CD4-positive, alpha-beta T cell treated with Interleukin-17A for 4 hours (primary cell): ENCODE measurements at regions not wholly inside any gene's neighbourhood (a gene's known extent, or its start where the extent isn't known, plus 50 kb on each side); places are given as distances from the start of the nearest gene placed in this dataset.

Experiments used
- DNase-seq: peaks from one replicate; pipeline ENCODE4 v3.0.0-alpha.2; 2020; ENCODE audit warnings: mixed read lengths

GRCh38 chr5:152269533-152269932 is 135.5 kb downstream of the NMUR2 start:
- DNase-seq: no peak

- DNase-seq: no peak
Measured at GRCh38 chr5:152264645-152265254, 140.3 kb downstream of the NMUR2 start.

GRCh38 chr5:152262667-152263066 is 142.4 kb downstream of the NMUR2 start:
- DNase-seq: no peak

GRCh38 chr5:152260940-152261339 is 144.1 kb downstream of the NMUR2 start:
- no peak for DNase-seq

- DNase-seq: no peak
Measured at GRCh38 chr5:152259702-152260101, 145.4 kb downstream of the NMUR2 start.

- no peak for DNase-seq
Measured at GRCh38 chr5:152256580-152256979, 148.5 kb downstream of the NMUR2 start.

GRCh38 chr5:152255411-152255810 is 149.7 kb downstream of the NMUR2 start:
- no peak for DNase-seq

- no peak for DNase-seq
Measured at GRCh38 chr5:152247850-152248385, 157.2 kb downstream of the NMUR2 start.

- DNase-seq: no peak
Measured at GRCh38 chr5:152246401-152246800, 158.7 kb downstream of the NMUR2 start.

GRCh38 chr5:152237531-152237930 is 167.5 kb downstream of the NMUR2 start:
- DNase-seq: no peak

GRCh38 chr5:152226191-152226590 is 178.9 kb downstream of the NMUR2 start:
- no peak for DNase-seq

GRCh38 chr5:152221721-152222629 is 183.1 kb downstream of the NMUR2 start:
- DNase-seq: no peak

- DNase-seq: no peak
Measured at GRCh38 chr5:152218694-152219093, 186.4 kb downstream of the NMUR2 start.

- no peak for DNase-seq
Measured at GRCh38 chr5:152205804-152206203, 199.3 kb downstream of the NMUR2 start.

- DNase-seq: no peak
Measured at GRCh38 chr5:152202321-152202720, 202.8 kb downstream of the NMUR2 start.

GRCh38 chr5:152193391-152194107 is 211.5 kb downstream of the NMUR2 start:
- no peak for DNase-seq

GRCh38 chr5:152188251-152188650 is 216.8 kb downstream of the NMUR2 start:
- DNase-seq: no peak

- no peak for DNase-seq
Measured at GRCh38 chr5:152187668-152188067, 217.4 kb downstream of the NMUR2 start.

GRCh38 chr5:152185547-152186245 is 219.4 kb downstream of the NMUR2 start:
- no peak for DNase-seq

- no peak for DNase-seq
Measured at GRCh38 chr5:152184266-152184665, 220.8 kb downstream of the NMUR2 start.

- no peak for DNase-seq
Measured at GRCh38 chr5:152181461-152181860, 223.6 kb downstream of the NMUR2 start.

- no peak for DNase-seq
Measured at GRCh38 chr5:152178350-152178699, 226.8 kb downstream of the NMUR2 start.
